NT2/D1 (cell line): ENCODE measurements at regions not wholly inside any gene's neighbourhood (a gene's known extent, or its start where the extent isn't known, plus 50 kb on each side); places are given as distances from the start of the nearest gene placed in this dataset.

ENCODE experiments used
- DNase-seq: peaks from one replicate; pipeline ENCODE4 v3.0.0-alpha.2; 2011; ENCODE audit warnings: low read depth, low spot score
- H3K27me3 ChIP-seq: 2 replicates; pipeline ENCODE4 v1.6.0; 2011; ENCODE audit warnings: mild to moderate bottlenecking; ENCODE audit not compliant: insufficient read length, insufficient read depth
- H3K36me3 ChIP-seq: 2 replicates; pipeline ENCODE4 v1.6.1; 2011; ENCODE audit warnings: mild to moderate bottlenecking, low read length, mixed read lengths; ENCODE audit not compliant: insufficient read depth, insufficient read length
- H3K4me1 ChIP-seq: 2 replicates; pipeline ENCODE4 v1.5.1; 2011; ENCODE audit not compliant: insufficient read depth, insufficient read length
- H3K4me3 ChIP-seq: 2 replicates; pipeline ENCODE4 v1.5.1; 2011; ENCODE audit warnings: low read depth; ENCODE audit not compliant: insufficient read length
- H3K9ac ChIP-seq: 2 replicates; pipeline ENCODE4 v1.6.0; 2011; ENCODE audit warnings: low read depth; ENCODE audit not compliant: insufficient read length
- H3K9me3 ChIP-seq: 2 replicates; pipeline ENCODE4 v1.5.1; 2011; ENCODE audit warnings: mild to moderate bottlenecking, low read length; ENCODE audit not compliant: insufficient read depth
- SUZ12 ChIP-seq: IDR thresholded peaks from 2 replicates; pipeline ENCODE4 v1.6.1; 2011; ENCODE audit not compliant: insufficient read length, insufficient read depth; ENCODE audit errors: extremely low read depth
- YY1 ChIP-seq: IDR thresholded peaks from 2 replicates; pipeline ENCODE4 v1.6.1; 2011; ENCODE audit not compliant: insufficient read length, insufficient read depth
- ZNF274 ChIP-seq: IDR thresholded peaks from 2 replicates; pipeline ENCODE4 v1.6.1; 2011; ENCODE audit warnings: mild to moderate bottlenecking, low read depth, low read length

DNA sequence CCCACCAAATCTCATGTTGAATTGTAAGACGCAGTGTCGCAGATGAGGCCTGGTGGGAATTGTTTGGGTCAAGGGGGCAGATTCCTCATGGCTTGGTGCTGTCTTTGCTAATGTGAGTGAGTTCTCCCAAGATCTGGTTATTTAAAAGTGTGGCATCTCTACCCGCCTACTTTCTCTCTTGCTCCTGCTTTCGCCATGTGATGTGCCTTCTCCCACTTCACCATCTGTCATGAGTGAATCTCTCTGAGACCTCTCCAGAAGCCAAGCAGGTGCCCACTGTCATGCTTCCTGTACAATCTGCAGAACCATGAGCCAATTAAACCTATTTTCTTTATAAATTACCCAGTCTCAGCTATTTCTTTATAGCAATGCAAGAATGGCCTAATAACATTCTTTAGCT, 246.6 kb upstream of the CDH20 start:
- no peaks in the 10 kb centered on the region for H3K9me3 ChIP-seq
- no peak for TF ChIP-seq YY1
- no peak for TF ChIP-seq ZNF274
- no peak for TF ChIP-seq SUZ12
- H3K4me1 ChIP-seq, result no peaks in the 10 kb centered on the region
- no peak for DNase-seq
- no peaks in the 10 kb centered on the region for H3K36me3 ChIP-seq
- no peaks in the 10 kb centered on the region for H3K27me3 ChIP-seq
- H3K4me3 ChIP-seq, result no peak overlapping the region
- no peak overlapping the region for H3K9ac ChIP-seq

DNA sequence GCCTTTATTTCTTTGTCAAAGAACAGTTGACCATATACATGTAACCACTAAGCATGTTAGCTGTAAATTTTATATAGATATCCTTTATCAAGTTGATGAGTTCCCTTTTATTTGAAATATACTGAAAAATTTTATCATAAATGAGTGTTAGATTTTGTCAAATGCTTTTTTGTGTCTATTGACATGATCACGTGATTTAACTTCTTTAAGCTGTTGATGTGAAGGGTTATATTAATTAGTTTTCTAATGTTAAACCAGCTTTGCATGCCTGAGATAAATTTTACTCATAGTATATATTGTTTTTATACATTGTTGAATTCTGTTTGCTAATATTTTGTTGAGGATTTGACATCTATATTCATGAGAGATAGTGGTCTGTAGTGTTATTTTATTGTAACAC, 241.9 kb upstream of the CDH20 start:
- H3K4me3 ChIP-seq, result no peak overlapping the region
- H3K9ac ChIP-seq, result no peak overlapping the region
- H3K4me1 ChIP-seq, result no peaks in the 10 kb centered on the region
- no peaks in the 10 kb centered on the region for H3K9me3 ChIP-seq
- H3K36me3 ChIP-seq, result no peaks in the 10 kb centered on the region
- DNase-seq, result no peak
- no peaks in the 10 kb centered on the region for H3K27me3 ChIP-seq
- TF ChIP-seq YY1 (no peak), SUZ12 (no peak), ZNF274 (no peak)

DNA sequence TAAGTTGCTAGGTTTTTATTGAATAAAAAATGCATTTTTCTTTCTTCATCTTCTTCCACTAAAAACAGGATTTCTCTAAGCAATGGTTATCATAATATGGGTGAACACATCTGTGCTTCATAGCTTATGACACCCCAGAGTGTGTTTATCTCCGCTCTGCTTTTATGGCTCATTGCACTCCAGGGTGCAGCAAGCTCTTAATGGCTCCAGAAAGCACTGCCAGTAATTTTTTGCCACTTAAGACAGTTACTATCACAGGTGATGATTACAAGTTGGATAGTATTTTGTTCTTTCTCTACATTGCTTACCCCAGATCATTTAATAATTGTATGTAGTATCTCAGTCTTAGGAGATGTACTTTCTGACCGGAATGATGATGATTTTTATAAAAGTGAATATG, 239.3 kb upstream of the CDH20 start:
- no peak overlapping the region for H3K9ac ChIP-seq
- no peaks in the 10 kb centered on the region for H3K9me3 ChIP-seq
- H3K4me1 ChIP-seq, result no peaks in the 10 kb centered on the region
- no peaks in the 10 kb centered on the region for H3K27me3 ChIP-seq
- DNase-seq, result no peak
- no peak for TF ChIP-seq SUZ12
- TF ChIP-seq YY1, result no peak
- TF ChIP-seq ZNF274, result no peak
- no peaks in the 10 kb centered on the region for H3K36me3 ChIP-seq
- no peak overlapping the region for H3K4me3 ChIP-seq

DNA sequence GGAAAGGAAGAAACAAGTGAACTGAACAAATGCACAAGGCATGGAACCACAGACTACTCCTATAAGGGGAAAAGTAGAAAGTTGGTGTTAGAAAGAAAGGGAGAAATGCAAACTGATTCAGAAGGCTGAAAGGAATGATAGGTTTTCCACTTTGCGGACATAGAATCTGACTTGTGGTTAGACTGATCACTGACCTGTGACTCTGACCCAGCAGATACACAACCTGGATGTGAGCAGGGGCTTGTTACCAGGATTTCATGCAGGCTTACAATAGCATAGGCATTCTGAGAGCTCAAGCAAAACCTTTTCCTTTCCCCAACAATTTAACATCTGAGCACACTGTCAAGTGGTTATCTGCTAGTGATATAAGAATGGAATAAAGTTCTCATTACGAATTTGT, 237.0 kb upstream of the CDH20 start:
- Histone ChIP-seq H3K36me3 (no peaks in the 10 kb centered on the region), H3K4me3 (no peak overlapping the region), H3K4me1 (no peaks in the 10 kb centered on the region), H3K9ac (no peak overlapping the region), H3K27me3 (no peaks in the 10 kb centered on the region), H3K9me3 (no peaks in the 10 kb centered on the region)
- no peak for DNase-seq
- no peak for TF ChIP-seq YY1
- TF ChIP-seq ZNF274, result no peak
- no peak for TF ChIP-seq SUZ12

DNA sequence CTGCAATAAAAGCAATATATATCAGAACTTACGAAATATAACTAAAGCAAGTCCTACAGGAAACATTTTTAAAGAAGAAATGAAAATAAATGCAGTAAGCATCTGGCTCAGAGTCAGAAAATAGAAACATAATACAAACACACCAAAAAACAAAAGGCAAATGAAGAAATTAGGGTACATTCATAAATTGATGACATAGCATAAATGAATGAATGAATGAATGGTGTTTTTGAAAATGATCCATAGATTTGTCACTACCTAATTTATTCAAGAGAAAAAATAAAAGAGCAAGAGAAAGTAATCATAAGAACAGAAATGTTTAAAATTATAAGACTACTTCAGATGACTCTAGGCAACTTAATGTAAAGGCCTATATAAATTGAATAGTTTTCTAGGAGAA, 226.1 kb upstream of the CDH20 start:
- Histone ChIP-seq H3K36me3 (no peaks in the 10 kb centered on the region), H3K9me3 (no peaks in the 10 kb centered on the region), H3K4me3 (no peak overlapping the region), H3K9ac (no peak overlapping the region), H3K4me1 (no peaks in the 10 kb centered on the region), H3K27me3 (no peaks in the 10 kb centered on the region)
- DNase-seq, result no peak
- TF ChIP-seq YY1 (no peak), ZNF274 (no peak), SUZ12 (no peak)

DNA sequence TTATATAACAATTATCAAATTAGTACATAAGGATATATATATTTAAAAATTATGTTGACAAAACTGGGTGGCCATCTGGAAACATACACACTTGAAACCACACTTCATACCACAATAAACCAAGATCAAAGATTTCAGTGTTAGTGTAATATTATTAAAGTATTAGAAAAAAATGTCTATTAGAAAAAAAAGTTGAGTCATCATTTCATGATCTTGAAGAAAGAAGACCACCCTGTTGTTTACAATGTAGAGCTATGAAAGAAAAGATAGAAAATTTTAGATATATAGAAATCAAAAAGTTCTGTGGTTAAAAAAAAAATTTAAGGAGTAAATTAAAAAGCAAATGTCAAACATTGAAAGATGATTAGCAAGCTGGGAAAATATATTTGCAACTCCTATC, 224.5 kb upstream of the CDH20 start:
- Histone ChIP-seq H3K9ac (no peak overlapping the region), H3K9me3 (no peaks in the 10 kb centered on the region), H3K4me1 (no peaks in the 10 kb centered on the region), H3K4me3 (no peak overlapping the region), H3K36me3 (no peaks in the 10 kb centered on the region), H3K27me3 (no peaks in the 10 kb centered on the region)
- DNase-seq, result no peak
- TF ChIP-seq SUZ12 (no peak), ZNF274 (no peak), YY1 (no peak)

DNA sequence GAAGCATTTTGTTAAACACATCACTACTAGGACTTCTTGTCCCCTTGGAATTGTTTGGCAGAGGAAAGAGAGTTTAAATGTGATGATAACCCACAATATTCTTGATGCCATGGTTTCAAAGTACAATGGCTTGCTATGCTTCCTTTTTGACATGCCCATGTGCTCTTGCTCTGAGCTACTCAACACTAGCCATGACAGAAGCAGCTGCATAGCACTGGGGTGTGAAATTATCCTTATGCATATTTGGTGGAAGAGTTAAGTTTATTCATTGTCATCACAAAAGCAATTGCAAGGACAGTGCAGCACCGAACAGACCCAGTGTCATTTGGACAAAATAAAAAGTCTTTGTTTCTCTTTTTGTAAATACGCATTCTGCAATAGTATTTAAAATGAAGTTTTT, 209.9 kb upstream of the CDH20 start:
- TF ChIP-seq YY1, result no peak
- no peak for TF ChIP-seq SUZ12
- TF ChIP-seq ZNF274, result no peak
- Histone ChIP-seq H3K9me3 (no peaks in the 10 kb centered on the region), H3K4me1 (no peaks in the 10 kb centered on the region), H3K4me3 (no peak overlapping the region), H3K9ac (no peak overlapping the region), H3K36me3 (no peaks in the 10 kb centered on the region), H3K27me3 (no peaks in the 10 kb centered on the region)
- no peak for DNase-seq

DNA sequence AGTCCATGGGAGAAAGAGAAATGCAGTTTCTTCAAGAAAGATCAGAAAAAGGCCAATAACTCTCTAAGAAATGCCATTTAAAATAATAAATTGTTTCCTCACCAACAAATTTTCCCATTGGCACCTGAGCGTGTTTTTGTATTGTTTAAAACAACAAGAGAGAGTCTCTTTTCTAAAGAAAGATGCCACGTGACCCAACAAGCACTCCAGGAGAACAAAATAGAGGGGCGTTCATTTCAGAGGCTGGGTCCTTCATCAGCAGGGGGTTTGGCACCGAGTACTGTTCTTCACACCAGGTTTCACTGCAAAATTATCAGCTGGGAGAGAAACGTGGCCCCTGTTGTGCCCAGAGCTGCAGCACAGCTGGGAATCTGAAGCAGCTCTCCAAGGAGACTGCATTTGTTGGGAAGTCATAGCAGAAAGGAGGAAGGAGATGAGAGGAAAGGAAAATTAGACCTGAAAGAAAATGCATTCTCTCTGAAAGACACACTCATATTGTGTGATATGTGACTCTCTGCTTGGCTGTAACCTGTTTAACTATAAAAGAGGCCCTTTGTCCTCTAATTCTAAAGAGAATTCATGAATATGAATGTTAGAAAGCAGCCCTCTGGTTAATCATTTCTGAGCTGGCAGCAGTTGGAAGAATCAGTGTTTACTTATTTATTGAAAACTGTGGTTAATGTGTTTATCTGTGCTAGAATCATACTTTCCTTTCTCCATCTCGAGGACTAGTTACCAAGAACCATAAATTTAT, 205.3 kb upstream of the CDH20 start:
- no peaks in the 10 kb centered on the region for H3K4me1 ChIP-seq
- no peak overlapping the region for H3K4me3 ChIP-seq
- DNase-seq, result no peak

More for the DNA sequence above, 205.3 kb upstream of the CDH20 start:
- TF ChIP-seq ZNF274 (no peak), YY1 (no peak), SUZ12 (no peak)
- no peaks in the 10 kb centered on the region for H3K9me3 ChIP-seq
- H3K27me3 ChIP-seq, result no peaks in the 10 kb centered on the region
- no peak overlapping the region for H3K9ac ChIP-seq
- H3K36me3 ChIP-seq, result no peaks in the 10 kb centered on the region
